ENCODE measurements at regions not wholly inside any gene's neighbourhood (a gene's known extent, or its start where the extent isn't known, plus 50 kb on each side); places are given as distances from the start of the nearest gene placed in this dataset.
A peak's percentile ranks its signal among the peaks of the same experiment; 100 is the strongest.

DNA sequence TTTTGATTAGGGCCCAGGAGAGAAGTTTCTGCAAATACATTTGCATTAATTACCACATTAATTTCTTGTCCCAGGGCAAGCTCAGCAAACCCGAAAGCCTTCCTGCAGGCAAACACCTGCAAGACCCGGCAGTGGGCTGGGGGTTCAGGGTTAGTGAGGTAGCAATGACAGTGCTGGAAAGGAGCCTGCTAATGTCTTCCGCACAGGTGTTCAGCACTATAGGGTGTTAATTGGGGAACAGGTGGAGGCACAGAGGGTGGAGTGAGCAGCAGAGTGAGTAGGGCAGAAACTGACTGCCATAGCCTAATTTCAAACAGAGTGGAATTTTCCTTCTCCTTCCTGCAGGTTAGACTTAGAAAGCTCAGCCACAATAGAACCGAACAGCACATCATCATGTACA lies 50.9 kb upstream of the UBASH3B start:
- no peak for DNase-seq (ENCODE audit: low spot score in 2 of 2)
- TF ChIP-seq CTCF (IDR thresholded peaks at IDR 0.05) (no peak), POLR2A (IDR thresholded peaks at IDR 0.05) (no peak)
- 65 to 77% methylated on average over 4 of the region's 4 CpGs for WGBS, 2 donors
- intact Hi-C loops (cut with DNase I; ENCODE audit: low total_unique reads) = no loop called here
- H3K4me3 ChIP-seq (ENCODE audit: low read depth, poor library complexity, severe bottlenecking) = no peak overlapping the region

DNA sequence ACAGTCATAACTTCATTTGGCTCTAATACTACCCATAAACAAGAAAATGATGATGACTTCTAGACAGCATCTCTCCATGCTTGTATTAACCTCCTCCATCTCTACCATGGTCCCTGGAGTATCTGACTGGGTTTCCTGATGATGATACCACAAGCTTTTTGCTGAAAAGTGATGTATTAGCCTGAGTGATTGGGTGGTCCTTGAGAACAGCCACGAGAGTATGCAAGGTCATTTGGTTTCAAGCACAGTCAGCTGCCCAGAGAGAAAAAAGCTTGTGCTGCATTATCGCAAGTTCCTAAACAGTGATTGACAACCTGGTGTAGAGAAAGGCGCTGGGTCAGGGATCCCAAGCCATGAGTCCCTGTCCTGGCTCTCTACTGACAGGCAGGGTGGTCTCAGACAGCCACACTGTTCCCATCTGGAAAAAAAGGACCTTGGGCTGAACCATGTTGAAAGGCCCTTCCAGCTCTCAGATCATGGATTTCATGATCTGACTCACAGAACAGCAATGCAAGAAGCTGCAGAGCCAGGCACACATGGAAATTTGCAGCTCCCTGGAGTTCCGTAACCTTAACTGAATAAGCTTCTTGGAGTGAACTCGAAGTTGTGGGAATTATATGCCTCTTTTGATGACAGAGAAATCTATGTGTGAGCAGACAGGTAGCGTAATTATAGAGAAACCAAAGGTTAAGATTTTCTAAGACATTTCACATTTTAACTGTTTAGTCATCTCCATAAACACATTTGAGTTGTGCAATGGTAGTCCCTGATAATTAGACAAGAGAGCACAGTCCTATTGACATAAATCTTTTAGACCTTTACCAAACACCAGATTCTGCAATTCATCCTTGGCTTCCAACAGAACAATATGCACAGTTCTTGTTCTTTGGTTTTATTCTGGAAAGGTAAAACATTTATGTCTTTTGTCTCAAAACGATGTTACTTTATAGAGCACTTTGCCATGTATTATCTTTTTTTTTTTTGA lies 54.1 kb upstream of the UBASH3B start:
- no peak overlapping the region for H3K4me3 ChIP-seq (ENCODE audit: low read depth, poor library complexity, severe bottlenecking)
- TF ChIP-seq POLR2A (IDR thresholded peaks at IDR 0.05) (no peak), CTCF (IDR thresholded peaks at IDR 0.05) (no peak)
- WGBS, 2 donors = 68 to 69% methylated on average over 7 of the region's 7 CpGs
- intact Hi-C loops (cut with DNase I; ENCODE audit: low total_unique reads) = no loop called here
- peak in 1 of 2 donors; percentile 15 for DNase-seq (ENCODE audit: low spot score in 2 of 2)

GRCh38 chr11:122600290-122600689 lies 55.2 kb upstream of the UBASH3B start:
- TF ChIP-seq POLR2A (IDR thresholded peaks at IDR 0.05) = no peak
- TF ChIP-seq CTCF (IDR thresholded peaks at IDR 0.05) = no peak

GRCh38 chr11:122599434-122599833 lies 56.1 kb upstream of the UBASH3B start:
- no peak overlapping the region for H3K4me3 ChIP-seq (ENCODE audit: low read depth, poor library complexity, severe bottlenecking)
- intact Hi-C loops (cut with DNase I; ENCODE audit: low total_unique reads) = no loop called here
- TF ChIP-seq POLR2A (IDR thresholded peaks at IDR 0.05) (no peak), CTCF (IDR thresholded peaks at IDR 0.05) (no peak)
- DNase-seq (ENCODE audit: low spot score in 2 of 2) = no peak

More at GRCh38 chr11:122600290-122600689, 55.2 kb upstream of the UBASH3B start:
- 88 to 93% methylated on average over 2 of the region's 2 CpGs for WGBS, 2 donors
- no peak for DNase-seq (ENCODE audit: low spot score in 2 of 2)
- intact Hi-C loops (cut with DNase I; ENCODE audit: low total_unique reads) = no loop called here
- no peak overlapping the region for H3K4me3 ChIP-seq (ENCODE audit: low read depth, poor library complexity, severe bottlenecking)

DNA sequence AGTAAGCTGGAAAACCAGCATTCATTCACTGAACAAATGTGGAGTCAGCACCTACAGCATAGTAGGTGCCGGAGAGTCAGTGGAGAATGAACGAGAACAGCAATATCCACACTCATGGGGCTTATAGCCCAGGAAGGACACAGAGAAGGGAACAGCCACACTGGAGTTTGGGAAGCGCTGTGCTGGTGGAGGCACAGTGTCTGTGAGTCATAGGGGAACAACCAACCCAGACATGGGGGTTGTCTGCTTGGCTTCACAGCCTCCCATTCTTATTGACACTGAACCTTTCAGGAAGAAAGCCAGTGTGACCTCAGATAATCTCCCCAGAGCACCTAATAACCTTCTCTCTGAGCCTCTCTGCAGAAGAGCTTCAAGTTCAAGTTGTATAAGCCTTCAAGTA lies 56.6 kb upstream of the UBASH3B start:
- no peak overlapping the region for H3K4me3 ChIP-seq (ENCODE audit: low read depth, poor library complexity, severe bottlenecking)
- TF ChIP-seq CTCF (IDR thresholded peaks at IDR 0.05) (no peak), POLR2A (IDR thresholded peaks at IDR 0.05) (no peak)
- intact Hi-C loops (cut with DNase I; ENCODE audit: low total_unique reads) = no loop called here
- WGBS, 2 donors = 91% methylated on average over 3 of the region's 3 CpGs
- no peak for DNase-seq (ENCODE audit: low spot score in 2 of 2)
